ENCODE measurements at regions not wholly inside any gene's neighbourhood (a gene's known extent, or its start where the extent isn't known, plus 50 kb on each side); places are given as distances from the start of the nearest gene placed in this dataset.

- ChIA-PET CTCF (interaction anchor here (0.8 kb wide), 1 partner anchor 356 kb away, joined by 3 read pairs; no protein-coding TSS in a partner anchor), POLR2A (no interaction called here)
- Mint-ChIP-seq H3K4me3 (no peak overlapping the region), H3K27ac (no peak overlapping the region), H3K9me3 (no peaks in the 10 kb centered on the region), H3K27me3 (ENCODE audit: low read depth) (no peaks in the 10 kb centered on the region), H3K36me3 (no peaks in the 10 kb centered on the region), H3K4me1 (no peaks in the 10 kb centered on the region)
- DNase-seq (ENCODE audit: low spot score) (no peak), ATAC-seq (no peak)
- TF ChIP-seq ATF2 (CRISPR knock-in tag; IDR thresholded peaks at IDR 0.05; ENCODE audit: borderline replicate concordance, low read depth) (no peak), USF1 (CRISPR knock-in tag; IDR thresholded peaks at IDR 0.05) (no peak), SOX15 (CRISPR knock-in tag; IDR thresholded peaks at IDR 0.05) (no peak), STAT6 (CRISPR knock-in tag; conservative IDR thresholded peaks at IDR 0.05; ENCODE audit: low read depth) (no peak)
These were observed 187.0 kb upstream of the COL3A1 start for GRCh38 chr2:188787021-188787657.

GRCh38 chr2:188787658-188788240 lies 186.4 kb upstream of the COL3A1 start:
- no peak for ATAC-seq
- CTCF ChIA-PET, result no interaction called here
- no peak for DNase-seq (ENCODE audit: low spot score)

More at GRCh38 chr2:188787658-188788240, 186.4 kb upstream of the COL3A1 start:
- no peaks in the 10 kb centered on the region for H3K9me3 Mint-ChIP-seq
- H3K4me3 Mint-ChIP-seq, result no peak overlapping the region
- POLR2A ChIA-PET, result no interaction called here
- H3K27me3 Mint-ChIP-seq (ENCODE audit: low read depth), result no peaks in the 10 kb centered on the region
- no peaks in the 10 kb centered on the region for H3K36me3 Mint-ChIP-seq
- no peaks in the 10 kb centered on the region for H3K4me1 Mint-ChIP-seq
- TF ChIP-seq PRDM15 (CRISPR knock-in tag; IDR thresholded peaks at IDR 0.05) (no peak), ZBTB21 (CRISPR knock-in tag; IDR thresholded peaks at IDR 0.05; ENCODE audit: borderline replicate concordance) (no peak), MLX (CRISPR knock-in tag; IDR thresholded peaks at IDR 0.05) (no peak), NFYB (CRISPR knock-in tag; conservative IDR thresholded peaks at IDR 0.05; ENCODE audit: low read depth) (no peak), ZNF219 (CRISPR knock-in tag; IDR thresholded peaks at IDR 0.05; ENCODE audit: borderline replicate concordance) (no peak), FOXK1 (CRISPR knock-in tag; IDR thresholded peaks at IDR 0.05) (no peak), ELF4 (CRISPR knock-in tag; IDR thresholded peaks at IDR 0.05; ENCODE audit: low read depth) (no peak), JAZF1 (CRISPR knock-in tag; IDR thresholded peaks at IDR 0.05) (no peak)
- H3K27ac Mint-ChIP-seq, result no peak overlapping the region

Measured in WTC11 (cell line).